Ovary (tissue), 7 donors: ENCODE measurements at regions not wholly inside any gene's neighbourhood (a gene's known extent, or its start where the extent isn't known, plus 50 kb on each side); places are given as distances from the start of the nearest gene placed in this dataset.
"Not testable (repeated sequence)": the region's sequence is repeated elsewhere in the genome, so short reads cannot be mapped to it uniquely, and the experiment has no call there.

Experiments
- DNase-seq, 5 donors: peaks; one replicate each; pipeline ENCODE4 v3.0.0-alpha.2; 2019 to 2020
- H3K27ac ChIP-seq, 2 donors: fragments of 200-600 bp; one replicate each; pipeline versions ENCODE4 v1.5.1 to v1.8.0; 2019 to 2022
- H3K27me3 ChIP-seq: fragments of 200-600 bp; one replicate; pipeline ENCODE4 v1.8.0; 2022
- H3K36me3 ChIP-seq: fragments of 200-600 bp; sonication (generic); one replicate; pipeline ENCODE4 v1.5.1; 2019
- H3K4me1 ChIP-seq: one replicate; pipeline ENCODE4 v1.8.1; 2013; ENCODE audit warnings: mild to moderate bottlenecking, moderate library complexity; ENCODE audit not compliant: insufficient read depth
- H3K4me3 ChIP-seq: fragments of 200-600 bp; sonication (generic); one replicate; pipeline ENCODE4 v1.5.1; 2017
- H3K9me3 ChIP-seq, 2 donors: fragments of 200-600 bp in 1 of 2; sonication (generic) in 1 of 2; one replicate each; pipeline versions ENCODE4 v1.5.1 to v1.8.1; 2013 to 2019; ENCODE audit warnings: mild to moderate bottlenecking in 1 of 2, moderate library complexity in 1 of 2
- CTCF ChIP-seq, 3 donors: fragments of 450-650 bp in 2 of 3; fragments of 200-600 bp in 1 of 3; IDR thresholded peaks; one replicate each; pipeline versions ENCODE4 v1.5.1 to v1.8.0; 2016 to 2022; ENCODE audit warnings: antibody characterized with exemption in 3 of 3, mild to moderate bottlenecking in 1 of 3
- EP300 ChIP-seq: sonication (generic); formaldehyde crosslinking; IDR thresholded peaks from one replicate; pipeline ENCODE4 v1.6.1; 2017; ENCODE audit warnings: antibody characterized with exemption
- POLR2A ChIP-seq: fragments of 450-650 bp; IDR thresholded peaks from one replicate; pipeline ENCODE4 v1.6.1; 2017; ENCODE audit warnings: antibody characterized with exemption, mild to moderate bottlenecking, moderate library complexity
- WGBS, 3 donors: extraction: QIAGEN DNeasy Blood & Tissue Kit in 1 of 3; methylation state at CpG; one replicate each; pipeline versions ENCODE4 v1.1.5 to v1.1.7; 2013 to 2017; 5-methylcytosine and 5-hydroxymethylcytosine counted together
- intact Hi-C, 4 donors: fragments of 100-400 bp; cut with DNase I; formaldehyde crosslinking; loops; one replicate each; pipeline versions ENCODE4 v1.11.0 to v1.15.1; 2022 to 2023
- donor health status: DM: no; HTN: no; CAD: no; lungs with moderate emphysema.
- donor health status: DM: no; HTN: no; CAD: no.
- donor health status: Bipolar disorder and iron deficiency.
- donor health status: DM: no; HTN: no; CAD: no.
- donor health status: DM: yes; HTN: yes; CAD: no.

- no peak for DNase-seq
- Histone ChIP-seq H3K27me3 (no peaks in the 10 kb centered on the region), H3K36me3 (no peaks in the 10 kb centered on the region), H3K27ac (no peak overlapping the region), H3K4me3 (no peak overlapping the region), H3K4me1 (no peaks in the 10 kb centered on the region), H3K9me3 (no peaks in the 10 kb centered on the region)
- intact Hi-C loops = no loop called here
- WGBS, 3 donors = 71 to 77% (median 76%) methylated on average over 8 of the region's 8 CpGs
- TF ChIP-seq POLR2A (no peak), CTCF (IDR thresholded peaks at IDR 0.05) (no peak), EP300 (no peak)
Observed at GRCh38 chr6:7016226-7016625, 91.5 kb upstream of the RREB1 start.

- no peaks in the 10 kb centered on the region for H3K27me3 ChIP-seq
- H3K4me1 ChIP-seq = no peaks in the 10 kb centered on the region
- no peak overlapping the region for H3K27ac ChIP-seq
- no peaks in the 10 kb centered on the region for H3K9me3 ChIP-seq
- WGBS, 3 donors = 68 to 80% (median 77%) methylated on average over 2 of the region's 2 CpGs
- no peak for TF ChIP-seq EP300
- no peak for TF ChIP-seq POLR2A
- no peak for TF ChIP-seq CTCF (IDR thresholded peaks at IDR 0.05)
- H3K36me3 ChIP-seq = no peaks in the 10 kb centered on the region
- intact Hi-C loops = no loop called here
- no peak overlapping the region for H3K4me3 ChIP-seq
- no peak for DNase-seq
Observed at GRCh38 chr6:7021301-7021700, 86.5 kb upstream of the RREB1 start.

DNA sequence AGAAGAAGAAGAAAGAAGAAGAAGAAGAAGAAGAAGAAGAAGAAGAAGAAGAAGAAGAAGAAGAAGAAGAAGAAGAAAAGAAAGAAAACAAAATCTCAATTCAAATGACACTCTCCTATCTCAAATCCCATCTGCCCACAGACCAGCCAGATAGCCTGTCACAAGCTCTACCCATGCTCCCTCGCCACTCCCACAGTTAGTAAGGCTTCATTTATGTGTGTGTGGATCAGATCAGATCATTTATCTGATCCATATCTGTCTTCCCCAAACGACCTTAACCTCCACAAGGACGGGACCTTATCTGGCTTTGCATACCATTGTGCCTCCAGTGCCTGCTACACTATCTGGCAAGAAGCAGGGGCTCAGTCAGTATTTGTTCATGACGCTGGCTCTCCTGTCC, 81.9 kb upstream of the RREB1 start:
- WGBS, 3 donors = 58 to 77% (median 63%) methylated on average over 4 of the region's 4 CpGs
- Histone ChIP-seq H3K4me1 (no peaks in the 10 kb centered on the region), H3K27me3 (no peaks in the 10 kb centered on the region), H3K9me3 (no peaks in the 10 kb centered on the region), H3K27ac (no peak overlapping the region), H3K4me3 (no peak overlapping the region), H3K36me3 (no peaks in the 10 kb centered on the region)
- DNase-seq = no peak
- TF ChIP-seq POLR2A (no peak), CTCF (IDR thresholded peaks at IDR 0.05) (no peak), EP300 (no peak)
- intact Hi-C loops = no loop called here

DNA sequence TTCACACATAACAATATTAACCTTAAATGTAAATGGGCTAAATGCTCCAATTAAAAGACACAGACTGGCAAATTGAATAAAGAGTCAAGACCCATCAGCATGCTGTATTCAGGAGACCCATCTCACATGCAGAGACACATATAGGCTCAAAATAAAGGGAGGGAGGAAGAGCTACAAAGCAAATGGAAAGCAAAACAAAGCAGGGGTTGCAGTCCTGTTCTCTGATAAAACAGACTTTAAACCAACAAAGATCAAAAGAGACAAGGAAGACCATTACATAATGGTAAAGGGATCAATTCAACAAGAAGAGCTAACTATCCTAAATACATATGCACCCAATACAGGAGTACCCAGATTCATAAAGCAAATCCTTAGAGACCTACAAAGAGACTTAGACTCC, 78.8 kb upstream of the RREB1 start:
- H3K4me1 ChIP-seq, H3K27me3 ChIP-seq, H3K4me3 ChIP-seq, H3K27ac ChIP-seq, H3K36me3 ChIP-seq, intact Hi-C loops, H3K9me3 ChIP-seq, DNase-seq: not testable (repeated sequence)

GRCh38 chr6:7030968-7031367, 76.8 kb upstream of the RREB1 start:
- intact Hi-C loops, H3K9me3 ChIP-seq: not testable (repeated sequence)
- WGBS, 3 donors = 68 to 92% (median 73%) methylated on average over 4 of the region's 4 CpGs

DNA sequence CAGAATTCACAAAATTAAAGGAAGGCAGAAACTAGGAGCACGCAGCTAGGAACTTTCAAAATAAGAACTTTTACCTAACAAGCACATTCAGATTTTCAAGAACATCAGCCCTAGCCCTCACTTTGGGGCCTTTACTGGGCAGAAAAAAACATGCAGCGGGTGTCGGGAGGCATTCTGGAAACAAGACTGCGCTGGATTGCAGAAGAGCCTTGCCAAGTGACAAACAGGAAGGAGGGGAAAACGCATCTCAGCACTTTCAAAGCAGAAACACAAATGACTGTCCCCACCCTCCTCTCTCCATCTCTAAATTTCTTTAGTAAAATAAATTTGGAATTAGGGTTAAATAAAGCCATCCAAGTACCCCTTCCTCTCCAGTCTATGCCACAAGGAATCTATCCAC, 74.6 kb upstream of the RREB1 start:
- no peaks in the 10 kb centered on the region for H3K4me1 ChIP-seq
- no peak overlapping the region for H3K4me3 ChIP-seq
- intact Hi-C loops = no loop called here
- DNase-seq = no peak
- no peaks in the 10 kb centered on the region for H3K9me3 ChIP-seq
- no peaks in the 10 kb centered on the region for H3K27me3 ChIP-seq
- WGBS, 3 donors = 33 to 53% (median 51%) methylated on average over 5 of the region's 5 CpGs
- TF ChIP-seq CTCF (IDR thresholded peaks at IDR 0.05) (no peak), EP300 (no peak), POLR2A (no peak)
- H3K36me3 ChIP-seq = no peaks in the 10 kb centered on the region
- no peak overlapping the region for H3K27ac ChIP-seq

More at GRCh38 chr6:7030968-7031367, 76.8 kb upstream of the RREB1 start:
- not testable (repeated sequence) for H3K36me3 ChIP-seq, H3K4me3 ChIP-seq, H3K27me3 ChIP-seq, H3K4me1 ChIP-seq, DNase-seq, H3K27ac ChIP-seq
